ENCODE measurements at regions not wholly inside any gene's neighbourhood (a gene's known extent, or its start where the extent isn't known, plus 50 kb on each side); places are given as distances from the start of the nearest gene placed in this dataset.

DNA sequence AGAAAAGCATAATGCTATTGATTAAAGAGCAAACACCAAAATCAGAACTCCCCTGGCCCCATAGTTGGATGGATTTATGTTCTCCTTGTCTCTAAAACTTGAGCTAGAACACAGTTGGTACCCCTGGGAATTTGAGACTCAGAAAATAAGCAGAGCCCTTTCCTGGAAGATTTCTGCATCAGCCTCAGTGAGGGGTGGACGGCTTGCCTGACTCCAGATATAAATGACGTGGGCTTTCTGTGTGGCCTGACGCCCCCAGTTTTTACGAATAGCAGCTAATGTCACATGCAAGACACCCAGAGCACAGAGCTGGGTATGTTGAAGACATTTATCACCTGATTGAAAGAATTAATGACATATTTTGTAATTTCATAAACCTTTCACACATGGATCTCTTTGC lies 130.8 kb downstream of the TRIM29 start:
- TF ChIP-seq, protein P1, sequence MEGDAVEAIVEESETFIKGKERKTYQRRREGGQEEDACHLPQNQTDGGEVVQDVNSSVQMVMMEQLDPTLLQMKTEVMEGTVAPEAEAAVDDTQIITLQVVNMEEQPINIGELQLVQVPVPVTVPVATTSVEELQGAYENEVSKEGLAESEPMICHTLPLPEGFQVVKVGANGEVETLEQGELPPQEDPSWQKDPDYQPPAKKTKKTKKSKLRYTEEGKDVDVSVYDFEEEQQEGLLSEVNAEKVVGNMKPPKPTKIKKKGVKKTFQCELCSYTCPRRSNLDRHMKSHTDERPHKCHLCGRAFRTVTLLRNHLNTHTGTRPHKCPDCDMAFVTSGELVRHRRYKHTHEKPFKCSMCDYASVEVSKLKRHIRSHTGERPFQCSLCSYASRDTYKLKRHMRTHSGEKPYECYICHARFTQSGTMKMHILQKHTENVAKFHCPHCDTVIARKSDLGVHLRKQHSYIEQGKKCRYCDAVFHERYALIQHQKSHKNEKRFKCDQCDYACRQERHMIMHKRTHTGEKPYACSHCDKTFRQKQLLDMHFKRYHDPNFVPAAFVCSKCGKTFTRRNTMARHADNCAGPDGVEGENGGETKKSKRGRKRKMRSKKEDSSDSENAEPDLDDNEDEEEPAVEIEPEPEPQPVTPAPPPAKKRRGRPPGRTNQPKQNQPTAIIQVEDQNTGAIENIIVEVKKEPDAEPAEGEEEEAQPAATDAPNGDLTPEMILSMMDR (IDR thresholded peaks at IDR 0.05; ENCODE audit: insufficient read depth, low read depth, low read length), result no peak
- TF ChIP-seq EZH2 (IDR thresholded peaks at IDR 0.05; ENCODE audit: insufficient read depth, low read length), result no peak

Data from astrocyte (in vitro differentiated cells and primary cell).